Fibroblast of skin of scalp (primary cell): ENCODE measurements at regions not wholly inside any gene's neighbourhood (a gene's known extent, or its start where the extent isn't known, plus 50 kb on each side); places are given as distances from the start of the nearest gene placed in this dataset.
A peak's percentile ranks its signal among the peaks of the same experiment; 100 is the strongest.

Experiments
- DNase-seq: peaks from one replicate; pipeline ENCODE4 v3.0.0-alpha.2; 2013

- no peak for DNase-seq
Observed at GRCh38 chr5:155211764-155212163, 198.2 kb downstream of the KIF4B start.

DNA sequence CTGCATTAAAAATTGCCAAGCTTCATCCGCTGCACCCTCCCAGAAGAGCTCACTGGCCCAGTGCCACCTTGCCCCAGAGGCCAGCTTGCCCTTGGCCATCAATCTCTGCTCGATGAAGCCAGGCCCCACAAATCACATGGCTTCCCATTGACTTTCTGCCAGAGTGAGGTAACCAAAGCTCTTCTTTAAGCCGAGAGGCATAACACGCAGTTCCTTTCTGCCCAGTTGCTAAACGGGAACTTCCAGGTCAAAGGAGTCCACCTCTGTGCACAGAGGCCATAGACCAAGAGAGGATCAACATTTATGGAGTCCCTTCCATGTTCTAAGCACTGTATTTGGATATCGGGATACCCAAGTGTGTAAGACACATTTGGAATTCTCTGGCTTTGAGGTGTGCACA, 208.8 kb downstream of the KIF4B start:
- no peak for DNase-seq

DNA sequence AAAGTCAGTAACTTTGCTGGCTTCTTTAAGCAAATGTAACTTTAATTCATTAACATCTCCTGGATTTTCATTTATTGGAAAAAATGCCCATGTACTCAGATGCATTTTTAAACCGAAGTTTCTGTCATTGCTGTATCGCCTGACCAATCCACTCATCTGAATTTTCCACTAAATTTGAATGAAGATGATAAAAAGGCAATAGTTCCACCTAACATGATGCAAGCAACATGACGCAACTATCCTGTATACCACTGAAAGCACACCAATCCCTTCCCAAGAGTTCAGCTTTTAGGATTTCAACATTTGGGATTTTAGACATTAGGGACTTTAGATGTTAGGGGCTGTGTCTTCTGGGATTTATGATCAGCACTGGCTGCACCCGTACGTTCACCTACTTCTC, 215.6 kb downstream of the KIF4B start:
- DNase-seq: no peak

DNA sequence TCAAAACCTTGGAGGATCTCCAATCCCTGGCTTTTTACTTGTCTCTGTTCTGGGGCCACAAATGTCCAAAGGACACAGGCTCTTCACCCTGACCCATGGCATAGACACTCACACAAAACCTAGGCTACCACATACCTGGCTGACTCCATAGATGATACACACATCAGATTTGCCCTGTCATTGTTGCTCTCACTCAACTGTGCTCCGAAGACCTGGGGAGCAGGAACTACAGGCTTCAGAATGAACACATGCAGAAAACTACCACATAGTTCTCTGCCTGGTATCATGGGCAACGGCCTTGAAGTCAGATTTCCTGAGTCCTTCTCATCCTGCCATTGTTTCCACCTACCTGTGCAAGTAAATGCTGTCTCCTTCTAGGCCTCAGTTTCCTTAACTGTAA, 226.2 kb downstream of the KIF4B start:
- no peak for DNase-seq

DNA sequence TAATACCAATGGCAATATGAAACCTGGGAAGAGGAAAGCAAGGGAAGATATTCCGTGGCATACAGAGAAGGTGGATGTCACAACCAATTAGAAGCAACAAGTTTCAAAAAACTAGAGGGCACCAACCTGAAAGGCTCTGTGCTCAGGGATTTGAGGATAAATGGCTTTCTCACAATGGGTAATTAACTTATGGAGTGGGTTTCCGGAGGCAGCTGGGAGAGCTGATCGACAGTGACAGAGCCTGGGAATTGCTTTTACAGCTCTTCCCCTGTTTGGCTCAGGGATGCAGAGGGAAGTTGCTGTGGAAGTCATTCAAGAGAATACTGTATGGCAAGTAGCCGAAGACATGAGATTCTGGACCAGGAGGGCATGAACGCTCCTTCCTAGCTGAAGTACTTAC, 237.0 kb downstream of the KIF4B start:
- DNase-seq: no peak

GRCh38 chr5:155252025-155252424, 238.5 kb downstream of the KIF4B start:
- DNase-seq: no peak

- no peak for DNase-seq
Observed at GRCh38 chr5:155252717-155253116, 239.2 kb downstream of the KIF4B start.

GRCh38 chr5:155254399-155254798, 240.8 kb downstream of the KIF4B start:
- no peak for DNase-seq

- DNase-seq: no peak
Observed at GRCh38 chr5:155258161-155258560, 244.6 kb downstream of the KIF4B start.

GRCh38 chr5:155259648-155260047, 246.1 kb downstream of the KIF4B start:
- no peak for DNase-seq

DNA sequence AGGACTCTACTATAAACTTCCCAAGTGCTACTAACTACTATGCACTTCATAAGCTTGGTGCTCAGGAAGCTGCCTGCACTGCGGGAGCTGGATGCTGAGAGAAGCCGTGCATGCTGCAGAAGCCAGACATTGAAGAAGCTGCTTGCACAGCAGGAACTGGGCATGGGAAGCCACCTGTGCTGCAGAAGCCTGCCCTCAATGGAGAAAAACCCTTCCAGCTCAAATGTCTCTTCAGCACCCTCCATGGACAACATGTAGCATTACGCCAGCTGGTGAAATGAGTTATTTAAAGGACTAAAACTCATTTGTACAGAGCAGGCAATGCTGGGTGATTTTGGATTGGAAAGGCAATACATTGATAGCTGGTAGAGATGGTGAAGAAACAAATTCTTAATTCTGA, 247.2 kb downstream of the KIF4B start:
- DNase-seq: no peak

- DNase-seq: peak; percentile 8
Observed at GRCh38 chr5:155263381-155263780, 249.8 kb downstream of the KIF4B start.

- no peak for DNase-seq
Observed at GRCh38 chr5:155264809-155265208, 251.3 kb downstream of the KIF4B start.

DNA sequence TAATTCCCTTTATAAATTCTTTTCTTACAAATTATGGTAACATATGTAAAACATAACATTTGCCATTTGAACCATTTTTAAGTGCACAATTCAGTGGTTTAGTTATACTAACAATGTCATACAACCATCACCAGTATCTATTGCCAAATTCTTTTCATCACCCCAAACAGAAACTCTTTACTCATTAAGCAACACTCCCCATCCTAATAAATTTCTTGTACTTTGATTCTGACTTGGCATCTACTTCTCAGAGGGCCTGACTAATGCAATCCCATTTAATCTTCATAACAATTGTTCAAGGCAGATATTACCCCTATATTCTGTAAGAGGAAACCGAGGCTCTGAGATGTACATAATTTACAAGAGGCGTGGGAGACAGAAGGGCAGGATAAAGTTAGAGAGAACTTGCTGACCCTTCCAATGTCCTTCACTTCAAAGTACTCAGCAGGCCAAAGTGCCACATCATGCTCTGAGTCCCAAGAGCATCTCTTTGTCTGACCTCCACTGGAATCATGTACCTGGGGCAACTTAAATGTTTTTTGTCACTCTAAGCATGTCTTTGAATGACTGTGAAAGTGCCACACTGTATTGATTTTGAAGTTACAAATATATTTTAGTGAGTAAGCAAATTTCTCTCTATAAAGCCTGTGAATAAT, 255.3 kb downstream of the KIF4B start:
- no peak for DNase-seq

GRCh38 chr5:155270725-155271124, 257.2 kb downstream of the KIF4B start:
- peak; percentile 6 for DNase-seq

GRCh38 chr5:155274484-155274883, 260.9 kb downstream of the KIF4B start:
- DNase-seq: no peak

DNA sequence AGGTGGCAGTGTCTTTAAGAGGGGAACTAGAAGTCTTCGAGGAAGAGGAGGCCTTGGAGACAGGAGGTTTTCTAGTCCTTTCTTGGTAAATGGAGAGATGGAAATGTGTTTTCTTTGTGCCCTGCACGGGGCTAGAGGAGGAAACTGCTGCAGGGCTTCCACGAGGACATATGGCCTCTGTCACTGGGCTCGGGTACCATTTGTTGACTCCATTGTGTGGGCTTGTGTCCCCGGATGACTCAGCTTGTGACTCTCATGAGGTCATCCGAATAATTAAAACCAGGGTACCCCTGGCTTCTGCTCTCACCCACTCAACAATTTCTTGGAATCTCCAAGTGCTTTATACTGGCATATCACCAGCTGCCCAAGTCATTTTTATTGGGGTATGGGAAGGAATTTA, 261.7 kb downstream of the KIF4B start:
- no peak for DNase-seq

DNA sequence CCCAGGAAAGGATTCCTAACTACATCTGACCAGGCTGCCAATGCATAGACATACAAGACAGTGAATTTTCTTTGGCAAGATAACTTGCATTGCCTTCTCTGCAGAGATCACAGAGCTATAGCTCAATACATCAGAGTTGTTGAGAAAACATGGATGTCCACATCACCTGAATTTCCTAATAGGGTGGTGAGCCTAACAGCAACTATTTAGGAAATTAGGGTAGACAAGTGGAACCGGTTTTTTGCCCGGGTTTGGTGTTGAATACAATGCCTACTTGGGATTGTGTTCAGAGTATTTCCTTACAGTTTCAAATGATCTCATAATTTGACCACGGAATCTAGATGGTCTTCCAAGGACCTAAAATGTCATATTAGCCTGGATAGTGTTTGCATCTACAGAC, 262.7 kb downstream of the KIF4B start:
- no peak for DNase-seq

GRCh38 chr5:155278532-155278931, 265.0 kb downstream of the KIF4B start:
- no peak for DNase-seq

DNA sequence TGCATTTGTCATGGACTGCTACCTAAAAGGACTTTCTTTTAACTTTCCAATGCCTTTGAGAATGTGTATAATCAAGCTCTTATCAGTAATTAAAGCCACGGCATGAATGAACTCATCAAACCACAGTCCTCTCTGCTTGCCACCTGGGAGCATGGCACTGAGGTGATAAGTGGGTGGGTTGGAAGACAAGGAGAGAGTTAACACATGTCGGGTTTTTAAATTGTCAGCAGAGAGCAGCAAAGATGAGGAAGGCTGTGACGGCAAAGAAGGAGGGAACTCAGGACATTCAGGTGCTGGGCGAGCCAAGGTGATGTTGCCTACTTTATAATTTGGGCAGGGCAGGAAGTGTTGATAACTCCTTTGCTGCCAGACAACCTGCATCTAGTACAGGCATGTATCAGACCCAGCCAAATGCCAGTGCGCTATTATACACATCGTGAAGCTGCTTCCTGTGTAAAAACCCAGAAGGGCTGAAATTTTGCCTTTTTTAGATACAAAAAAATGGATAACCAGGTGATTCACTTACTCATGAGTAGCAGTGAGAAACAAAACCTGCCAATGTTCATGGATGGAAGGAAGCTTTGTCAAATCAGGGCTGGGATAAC, 269.1 kb downstream of the KIF4B start:
- DNase-seq: no peak

DNA sequence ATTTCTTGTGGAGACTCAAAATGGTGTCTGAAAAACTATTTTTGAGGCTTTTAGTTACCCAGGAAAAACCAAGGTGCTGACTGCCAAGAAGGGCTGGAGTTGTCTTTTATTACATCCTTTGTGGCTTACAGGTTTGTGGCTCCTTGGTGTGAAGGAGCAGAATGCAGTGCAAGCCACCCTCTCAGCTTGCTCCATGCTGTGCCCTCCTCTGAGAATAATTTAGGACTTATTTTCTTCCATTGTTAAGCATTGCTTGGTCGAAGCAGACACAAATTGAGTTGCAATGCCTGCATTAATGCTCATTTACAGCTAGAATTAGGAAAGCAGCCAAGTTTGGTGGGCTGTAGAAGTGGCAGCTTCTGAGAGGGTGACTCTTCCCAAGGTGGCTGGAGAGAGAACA, 272.2 kb downstream of the KIF4B start:
- DNase-seq: no peak

- DNase-seq: no peak
Observed at GRCh38 chr5:155290937-155291336, 277.4 kb downstream of the KIF4B start.

DNA sequence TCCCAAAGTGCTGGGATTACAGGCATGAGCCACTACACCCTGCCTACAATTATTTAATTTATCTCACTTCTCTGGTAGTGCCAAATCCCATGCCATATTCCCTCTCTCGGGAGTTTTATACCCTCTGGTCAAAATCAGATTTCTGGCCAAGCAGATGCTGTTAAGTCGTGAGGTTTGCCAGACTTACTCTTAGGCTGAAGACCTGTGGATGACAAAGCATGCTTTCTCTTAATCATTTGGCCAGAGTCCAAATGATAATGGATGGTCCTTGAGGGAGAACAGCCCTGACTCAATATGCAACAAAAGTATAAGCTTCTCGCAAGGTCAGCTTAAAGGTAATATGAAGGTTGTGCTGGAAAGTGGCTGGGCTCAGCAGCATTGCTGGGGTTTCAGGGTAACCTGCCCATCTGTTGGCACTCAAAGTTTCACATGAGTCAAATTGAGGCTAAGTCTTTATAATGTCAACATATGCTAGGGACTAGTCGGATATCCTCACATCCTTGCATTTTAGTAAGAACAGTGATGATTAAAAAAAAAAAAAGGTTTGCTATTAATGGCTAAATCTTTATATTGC, 280.1 kb downstream of the KIF4B start:
- DNase-seq: no peak

GRCh38 chr5:155295111-155295510, 281.6 kb downstream of the KIF4B start:
- no peak for DNase-seq
